ENCODE measurements at regions not wholly inside any gene's neighbourhood (a gene's known extent, or its start where the extent isn't known, plus 50 kb on each side); places are given as distances from the start of the nearest gene placed in this dataset.

GRCh38 chr1:36687312-36687711, 204.6 kb upstream of the CSF3R start:
- TF ChIP-seq PKNOX1 (IDR thresholded peaks at IDR 0.05) (no peak), L3MBTL2 (conservative IDR thresholded peaks at IDR 0.05) (no peak), SP1 (IDR thresholded peaks at IDR 0.05) (no peak), NFRKB (IDR thresholded peaks at IDR 0.05) (no peak), ZNF384 (IDR thresholded peaks at IDR 0.05) (no peak), ELF4 (IDR thresholded peaks at IDR 0.05) (no peak), LEF1 (IDR thresholded peaks at IDR 0.05; ENCODE audit: borderline replicate concordance) (no peak), SUZ12 (IDR thresholded peaks at IDR 0.05) (no peak), TARDBP (IDR thresholded peaks at IDR 0.05) (no peak), BHLHE40 (IDR thresholded peaks at IDR 0.05; ENCODE audit: borderline replicate concordance) (no peak), HDGF (IDR thresholded peaks at IDR 0.05; ENCODE audit: borderline replicate concordance) (no peak), FOXK2 (IDR thresholded peaks at IDR 0.05) (no peak)
